ENCODE measurements at regions not wholly inside any gene's neighbourhood (a gene's known extent, or its start where the extent isn't known, plus 50 kb on each side); places are given as distances from the start of the nearest gene placed in this dataset.
"Not testable (repeated sequence)": the region's sequence is repeated elsewhere in the genome, so short reads cannot be mapped to it uniquely, and the experiment has no call there.

DNA sequence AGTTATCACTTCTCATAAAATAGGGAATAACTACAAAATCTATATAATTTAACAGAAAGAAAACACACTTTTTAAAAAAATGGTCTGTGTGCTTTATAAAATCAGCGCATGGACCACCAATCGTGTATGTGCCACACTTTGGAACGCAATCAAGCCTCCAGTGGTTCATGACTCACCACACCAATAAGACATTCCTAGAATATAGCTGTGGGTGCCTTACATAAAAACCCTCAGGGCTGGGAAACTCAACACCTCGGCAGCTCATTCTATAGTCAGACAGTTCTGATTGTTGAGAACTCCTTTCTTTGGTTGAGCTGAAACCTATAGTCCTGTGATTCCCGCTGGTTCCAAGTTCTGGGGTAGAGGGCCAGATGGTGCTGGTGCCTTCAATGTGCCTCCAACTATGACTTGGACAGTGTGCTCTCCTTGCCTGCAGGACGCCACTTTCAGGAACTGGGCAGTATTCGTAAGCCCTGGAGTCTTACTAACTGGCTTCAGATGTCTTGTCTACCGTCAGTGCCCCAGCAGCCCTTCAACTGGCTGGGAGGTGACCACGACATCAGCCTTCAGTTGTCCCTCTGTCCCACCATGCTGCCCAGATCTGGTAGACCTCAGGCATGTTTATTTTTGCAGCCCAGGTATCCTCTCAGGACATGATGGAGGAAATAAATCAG is 135.7 kb upstream of the GDF10 start:
- DNase-seq: no peak
- WGBS, 2 donors: 94% methylated on average over 9 of the region's 9 CpGs
- no peaks in the 10 kb centered on the region for H3K27me3 ChIP-seq

DNA sequence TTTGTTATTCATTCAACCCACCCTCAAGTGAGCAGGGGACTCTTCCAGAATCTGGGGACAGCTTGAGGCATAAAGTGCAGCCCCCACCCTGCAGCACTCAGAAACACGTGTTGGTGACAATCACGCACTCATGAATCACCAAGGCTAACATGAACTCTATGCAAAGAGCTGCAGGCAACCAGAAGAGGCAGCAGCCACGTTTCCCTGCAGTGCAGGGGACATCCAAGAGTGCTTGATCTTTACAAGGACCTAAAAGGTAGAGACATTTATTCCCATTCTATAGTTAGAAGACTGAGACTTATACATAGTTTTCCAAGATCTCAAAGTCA is 135.2 kb upstream of the GDF10 start:
- H3K27me3 ChIP-seq: no peaks in the 10 kb centered on the region
- H3K36me3 ChIP-seq: no peaks in the 10 kb centered on the region
- peaks cover 12 to 19% of the 10 kb centered on the region in 2 donors for H3K4me1 ChIP-seq
- H3K27ac ChIP-seq: no peak overlapping the region
- no peaks in the 10 kb centered on the region for H3K9me3 ChIP-seq
- intact Hi-C loops (cut with DNase I): no loop called here
- no peak overlapping the region for H3K4me3 ChIP-seq (replicated peaks in 1 of 3)
- DNase-seq: no peak
- TF ChIP-seq, protein P1, sequence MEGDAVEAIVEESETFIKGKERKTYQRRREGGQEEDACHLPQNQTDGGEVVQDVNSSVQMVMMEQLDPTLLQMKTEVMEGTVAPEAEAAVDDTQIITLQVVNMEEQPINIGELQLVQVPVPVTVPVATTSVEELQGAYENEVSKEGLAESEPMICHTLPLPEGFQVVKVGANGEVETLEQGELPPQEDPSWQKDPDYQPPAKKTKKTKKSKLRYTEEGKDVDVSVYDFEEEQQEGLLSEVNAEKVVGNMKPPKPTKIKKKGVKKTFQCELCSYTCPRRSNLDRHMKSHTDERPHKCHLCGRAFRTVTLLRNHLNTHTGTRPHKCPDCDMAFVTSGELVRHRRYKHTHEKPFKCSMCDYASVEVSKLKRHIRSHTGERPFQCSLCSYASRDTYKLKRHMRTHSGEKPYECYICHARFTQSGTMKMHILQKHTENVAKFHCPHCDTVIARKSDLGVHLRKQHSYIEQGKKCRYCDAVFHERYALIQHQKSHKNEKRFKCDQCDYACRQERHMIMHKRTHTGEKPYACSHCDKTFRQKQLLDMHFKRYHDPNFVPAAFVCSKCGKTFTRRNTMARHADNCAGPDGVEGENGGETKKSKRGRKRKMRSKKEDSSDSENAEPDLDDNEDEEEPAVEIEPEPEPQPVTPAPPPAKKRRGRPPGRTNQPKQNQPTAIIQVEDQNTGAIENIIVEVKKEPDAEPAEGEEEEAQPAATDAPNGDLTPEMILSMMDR (IDR thresholded peaks at IDR 0.05): no peak
- no peak for TF ChIP-seq POLR2A (IDR thresholded peaks at IDR 0.05)
- 77 to 80% methylated on average over 2 to 3 of the region's 3 CpGs for WGBS, 2 donors

More for the DNA sequence above, 135.7 kb upstream of the GDF10 start:
- H3K9me3 ChIP-seq: no peaks in the 10 kb centered on the region
- H3K27ac ChIP-seq: no peak overlapping the region
- TF ChIP-seq POLR2A (IDR thresholded peaks at IDR 0.05): no peak
- TF ChIP-seq, protein P1 (IDR thresholded peaks at IDR 0.05): no peak
- peaks cover 12 to 19% of the 10 kb centered on the region in 2 donors for H3K4me1 ChIP-seq
- no peak overlapping the region for H3K4me3 ChIP-seq (replicated peaks in 1 of 3)
- H3K36me3 ChIP-seq: no peaks in the 10 kb centered on the region
- intact Hi-C loops (cut with DNase I): no loop called here

DNA sequence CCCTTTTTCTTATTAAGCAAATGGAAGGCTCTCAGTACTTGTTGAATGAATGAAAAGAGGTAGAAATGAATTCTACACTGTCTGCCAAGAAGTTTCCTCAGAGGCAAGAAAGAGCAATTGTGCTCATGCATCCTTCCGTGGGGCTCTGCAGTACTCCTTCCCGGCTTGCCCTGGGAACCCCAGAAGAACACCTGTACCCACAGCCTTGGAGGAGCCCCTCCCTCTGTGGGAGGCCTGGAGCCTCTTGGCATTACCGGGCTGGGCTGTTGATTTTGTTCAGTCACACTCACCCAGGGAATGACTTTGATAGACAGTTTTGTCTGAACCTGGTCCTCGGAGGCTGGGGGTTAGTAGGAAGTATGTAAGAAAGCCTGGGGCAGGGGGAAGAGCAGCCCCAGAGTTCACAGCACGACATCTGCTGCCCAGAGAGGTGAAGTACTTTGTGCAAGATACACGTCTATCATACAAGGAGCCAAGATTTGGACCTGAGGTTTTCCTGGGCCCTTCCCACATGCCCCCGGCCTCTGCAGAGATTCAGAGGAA is 134.8 kb upstream of the GDF10 start:
- WGBS, 2 donors: 36 to 42% methylated on average over 7 of the region's 7 CpGs
- intact Hi-C loops (cut with DNase I): no loop called here
- no peaks in the 10 kb centered on the region for H3K27me3 ChIP-seq
- H3K4me1 ChIP-seq: peaks cover 12 to 19% of the 10 kb centered on the region in 2 donors
- DNase-seq: peak in 1 of 2 donors; percentile 9
- TF ChIP-seq, protein P1 (IDR thresholded peaks at IDR 0.05): no peak
- no peak for TF ChIP-seq POLR2A (IDR thresholded peaks at IDR 0.05)
- no peaks in the 10 kb centered on the region for H3K36me3 ChIP-seq
- peak overlapping the region in 2 of 3 donors; percentile 18 to 49 for H3K27ac ChIP-seq
- no peak overlapping the region for H3K4me3 ChIP-seq (replicated peaks in 1 of 3)
- no peaks in the 10 kb centered on the region for H3K9me3 ChIP-seq

DNA sequence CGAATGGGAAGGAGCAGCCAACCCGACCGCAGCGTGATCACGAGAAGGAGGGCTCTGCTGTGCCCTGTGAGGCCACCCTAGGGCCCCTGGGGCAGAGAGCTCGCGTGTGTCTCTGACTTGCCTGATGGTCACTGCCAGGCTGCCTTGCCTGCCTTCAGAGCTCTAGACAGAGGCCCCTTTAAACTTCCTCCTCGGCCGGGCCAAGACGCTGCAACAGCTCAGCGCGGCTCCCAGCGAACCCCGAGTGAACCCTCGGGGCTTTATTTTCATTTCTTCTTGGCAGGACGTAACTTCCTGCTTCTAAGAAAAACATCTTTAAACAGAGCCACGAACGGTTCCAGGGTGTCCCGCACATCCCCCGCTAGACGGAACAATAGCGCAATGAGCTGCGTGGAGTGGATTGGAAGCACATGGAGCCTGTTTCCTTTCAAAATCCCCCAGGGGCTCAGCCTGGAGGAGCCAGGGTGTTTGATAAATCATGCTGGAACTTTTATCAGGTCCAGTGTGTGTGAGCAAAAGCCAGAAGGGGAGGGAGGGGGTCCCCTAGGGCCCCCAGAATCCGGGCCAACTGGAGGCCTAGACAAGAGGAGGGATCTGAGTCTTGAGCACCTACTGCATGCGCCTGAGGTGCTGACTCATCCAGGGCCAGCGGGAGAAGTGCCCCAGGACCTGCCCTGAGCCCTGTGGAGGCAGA is 134.1 kb upstream of the GDF10 start:
- peak overlapping the region in 2 of 3 donors; percentile 18 to 49 for H3K27ac ChIP-seq
- peaks cover 12 to 19% of the 10 kb centered on the region in 2 donors for H3K4me1 ChIP-seq
- WGBS, 2 donors: 9 to 12% methylated on average over 22 to 26 of the region's 26 CpGs
- H3K36me3 ChIP-seq: no peaks in the 10 kb centered on the region
- H3K9me3 ChIP-seq: no peaks in the 10 kb centered on the region
- H3K4me3 ChIP-seq (replicated peaks in 1 of 3): peak overlapping the region in 1 of 3 donors; percentile 25
- TF ChIP-seq, protein P1 (IDR thresholded peaks at IDR 0.05): no peak
- peak in 1 of 2 donors; percentile 22 for TF ChIP-seq POLR2A (IDR thresholded peaks at IDR 0.05)
- intact Hi-C loops (cut with DNase I): no loop called here
- peak; percentile 47 to 56 for DNase-seq
- H3K27me3 ChIP-seq: no peaks in the 10 kb centered on the region

DNA sequence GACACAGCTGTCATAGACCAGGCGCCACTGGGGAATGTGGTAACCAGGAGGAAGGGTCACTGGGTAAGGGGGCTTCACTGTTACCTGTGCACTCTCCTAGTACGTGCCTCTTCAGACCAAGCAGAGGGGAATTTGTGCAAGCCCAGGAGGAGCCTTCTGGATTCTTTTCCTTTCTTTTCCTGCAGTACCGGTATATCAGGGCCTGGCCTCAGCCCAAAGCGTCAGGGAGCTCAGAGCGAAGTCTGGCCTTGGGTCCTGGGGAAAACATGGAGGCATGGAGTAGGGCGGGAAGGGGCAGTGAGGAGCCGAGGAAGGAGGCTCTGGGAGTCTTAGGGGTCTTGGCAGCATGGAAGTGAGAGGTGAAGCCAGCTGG is 133.6 kb upstream of the GDF10 start:
- peak overlapping the region in 2 of 3 donors; percentile 18 to 49 for H3K27ac ChIP-seq
- no peaks in the 10 kb centered on the region for H3K9me3 ChIP-seq
- H3K4me1 ChIP-seq: peaks cover 12 to 19% of the 10 kb centered on the region in 2 donors
- intact Hi-C loops (cut with DNase I): no loop called here
- TF ChIP-seq, protein P1 (IDR thresholded peaks at IDR 0.05): no peak
- no peak for TF ChIP-seq POLR2A (IDR thresholded peaks at IDR 0.05)
- 84 to 87% methylated on average over 7 of the region's 7 CpGs for WGBS, 2 donors
- DNase-seq: peak in 1 of 2 donors; percentile 11
- H3K27me3 ChIP-seq: no peaks in the 10 kb centered on the region
- H3K4me3 ChIP-seq (replicated peaks in 1 of 3): no peak overlapping the region
- no peaks in the 10 kb centered on the region for H3K36me3 ChIP-seq

DNA sequence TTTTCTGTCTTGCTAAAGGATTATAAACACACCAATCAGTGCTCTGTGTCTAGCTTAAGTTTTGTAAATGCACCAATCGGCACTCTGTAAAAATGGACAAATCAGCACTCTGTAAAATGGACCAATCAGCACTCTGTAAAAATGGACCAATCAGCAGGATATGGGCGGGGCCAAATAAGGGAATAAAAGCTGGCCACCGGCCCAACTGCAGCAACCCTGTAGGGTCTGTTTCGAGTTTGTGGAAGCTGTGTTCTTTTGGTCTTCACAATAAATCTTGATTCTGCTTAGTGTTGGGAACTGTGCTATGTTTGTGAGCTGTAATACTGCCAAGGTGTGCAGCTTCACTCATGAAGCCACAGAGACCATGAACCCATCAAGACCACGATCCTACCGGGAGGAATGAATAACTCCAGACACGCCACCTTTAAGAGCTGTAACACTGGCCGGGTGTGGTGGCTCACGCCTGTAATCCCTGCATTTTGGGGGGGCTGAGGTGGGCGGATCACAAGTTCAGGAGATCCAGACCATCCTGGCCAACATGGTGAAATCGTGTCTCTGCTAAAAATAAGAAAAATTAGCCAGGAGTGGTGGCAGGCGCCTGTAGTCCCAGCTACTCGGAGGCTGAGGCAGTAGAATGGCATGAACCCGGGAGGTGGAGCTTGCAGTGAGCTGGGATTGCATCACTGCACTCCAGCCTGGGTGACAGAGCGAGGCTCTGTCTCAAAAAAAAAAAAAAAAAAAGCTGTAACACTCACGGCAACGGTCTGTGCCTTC is 133.0 kb upstream of the GDF10 start:
- intact Hi-C loops (cut with DNase I): not testable (repeated sequence)

More for the DNA sequence above, 133.0 kb upstream of the GDF10 start:
- DNase-seq: peak; percentile 65 to 71
- Histone ChIP-seq H3K4me1 (peaks cover 12 to 19% of the 10 kb centered on the region in 2 donors), H3K27ac (peak overlapping the region in 1 of 3 donors; percentile 49)
- not testable (repeated sequence) for H3K36me3 ChIP-seq; H3K27me3 ChIP-seq; H3K9me3 ChIP-seq; H3K4me3 ChIP-seq (replicated peaks in 1 of 3)
- 63 to 69% methylated on average over 17 of the region's 17 CpGs for WGBS, 2 donors

All from thyroid gland (tissue), 4 donors.